OCI-LY7 (cell line): ENCODE measurements at regions not wholly inside any gene's neighbourhood (a gene's known extent, or its start where the extent isn't known, plus 50 kb on each side); places are given as distances from the start of the nearest gene placed in this dataset.

Experiments
- EZH2phosphoT487 ChIP-seq: fragments of 200-600 bp; sonication (generic); IDR thresholded peaks from 2 replicates; pipeline ENCODE4 v1.6.1; 2018; ENCODE audit warnings: low read depth, borderline replicate concordance, mild to moderate bottlenecking, mixed run types, antibody characterized with exemption, low read length, moderate library complexity, mixed read lengths
- TF ChIP-seq, protein P1 (sequence below): fragments of 200-600 bp; sonication (generic); conservative IDR thresholded peaks from 2 replicates; pipeline ENCODE4 v1.5.1; 2014; ENCODE audit warnings: mild to moderate bottlenecking, antibody characterized with exemption, low read length, moderate library complexity, mixed read lengths

DNA sequence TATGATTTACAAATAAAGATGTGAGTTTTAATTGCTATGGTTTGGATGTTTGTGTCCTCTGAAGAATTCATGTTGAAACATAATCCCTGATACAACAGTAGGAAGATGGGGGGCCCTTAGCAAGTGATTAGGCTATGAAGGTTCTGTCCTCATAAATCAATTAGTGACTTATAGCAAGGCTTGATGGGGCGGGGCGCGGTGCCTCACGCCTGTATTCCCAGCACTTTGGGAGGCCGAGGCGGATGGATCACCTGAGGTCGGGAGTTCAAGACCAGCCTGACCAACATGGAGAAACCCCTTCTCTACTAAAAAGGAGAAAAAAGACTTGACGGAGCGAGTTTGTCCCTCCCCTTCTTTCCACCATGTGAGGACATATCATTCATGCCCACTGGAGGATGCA lies 2486.5 kb upstream of the PCDH20 start:
- TF ChIP-seq, protein P1, sequence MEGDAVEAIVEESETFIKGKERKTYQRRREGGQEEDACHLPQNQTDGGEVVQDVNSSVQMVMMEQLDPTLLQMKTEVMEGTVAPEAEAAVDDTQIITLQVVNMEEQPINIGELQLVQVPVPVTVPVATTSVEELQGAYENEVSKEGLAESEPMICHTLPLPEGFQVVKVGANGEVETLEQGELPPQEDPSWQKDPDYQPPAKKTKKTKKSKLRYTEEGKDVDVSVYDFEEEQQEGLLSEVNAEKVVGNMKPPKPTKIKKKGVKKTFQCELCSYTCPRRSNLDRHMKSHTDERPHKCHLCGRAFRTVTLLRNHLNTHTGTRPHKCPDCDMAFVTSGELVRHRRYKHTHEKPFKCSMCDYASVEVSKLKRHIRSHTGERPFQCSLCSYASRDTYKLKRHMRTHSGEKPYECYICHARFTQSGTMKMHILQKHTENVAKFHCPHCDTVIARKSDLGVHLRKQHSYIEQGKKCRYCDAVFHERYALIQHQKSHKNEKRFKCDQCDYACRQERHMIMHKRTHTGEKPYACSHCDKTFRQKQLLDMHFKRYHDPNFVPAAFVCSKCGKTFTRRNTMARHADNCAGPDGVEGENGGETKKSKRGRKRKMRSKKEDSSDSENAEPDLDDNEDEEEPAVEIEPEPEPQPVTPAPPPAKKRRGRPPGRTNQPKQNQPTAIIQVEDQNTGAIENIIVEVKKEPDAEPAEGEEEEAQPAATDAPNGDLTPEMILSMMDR, result no peak
- no peak for TF ChIP-seq EZH2phosphoT487
